GM12891 (cell line): ENCODE measurements at regions not wholly inside any gene's neighbourhood (a gene's known extent, or its start where the extent isn't known, plus 50 kb on each side); places are given as distances from the start of the nearest gene placed in this dataset.

Experiments
- PAX5 ChIP-seq: IDR thresholded peaks from 2 replicates; pipeline ENCODE4 v1.6.1; 2011; ENCODE audit warnings: low read length, moderate library complexity, mild to moderate bottlenecking; ENCODE audit not compliant: insufficient read depth, severe bottlenecking
- POLR2A ChIP-seq: IDR thresholded peaks from 2 replicates; pipeline ENCODE4 v1.6.1; 2011; ENCODE audit warnings: low read depth, low read length, control low read depth
- POLR2AphosphoS5 ChIP-seq: IDR thresholded peaks from 2 replicates; pipeline ENCODE4 v1.6.1; 2011; ENCODE audit warnings: low read depth, low read length, control low read depth
- POU2F2 ChIP-seq: IDR thresholded peaks from 2 replicates; pipeline ENCODE4 v1.6.1; 2011; ENCODE audit warnings: low read depth, mild to moderate bottlenecking, control low read depth, low read length, moderate library complexity
- TAF1 ChIP-seq: IDR thresholded peaks from 2 replicates; pipeline ENCODE4 v1.6.1; 2011; ENCODE audit warnings: low read depth, low read length, control low read depth

GRCh38 chr12:93214523-93215289 is 163.0 kb upstream of the NUDT4 start:
- no peak for TF ChIP-seq POLR2AphosphoS5
- no peak for TF ChIP-seq PAX5
- TF ChIP-seq POLR2A, result no peak
- no peak for TF ChIP-seq POU2F2
- no peak for TF ChIP-seq TAF1
